AG10803 (cell line): ENCODE measurements at regions not wholly inside any gene's neighbourhood (a gene's known extent, or its start where the extent isn't known, plus 50 kb on each side); places are given as distances from the start of the nearest gene placed in this dataset.

Experiments used
- DNase-seq: peaks from one replicate; pipeline ENCODE4 v3.0.0; 2010; ENCODE audit warnings: low read depth
- H3K4me3 ChIP-seq: 2 replicates; pipeline ENCODE4 v1.5.1; 2011; ENCODE audit warnings: mild to moderate bottlenecking, low read length, control low read depth
- CTCF ChIP-seq: conservative IDR thresholded peaks from 2 replicates; pipeline ENCODE4 v1.5.1; 2011; ENCODE audit warnings: mild to moderate bottlenecking, low read length, control low read depth, inconsistent platforms

DNA sequence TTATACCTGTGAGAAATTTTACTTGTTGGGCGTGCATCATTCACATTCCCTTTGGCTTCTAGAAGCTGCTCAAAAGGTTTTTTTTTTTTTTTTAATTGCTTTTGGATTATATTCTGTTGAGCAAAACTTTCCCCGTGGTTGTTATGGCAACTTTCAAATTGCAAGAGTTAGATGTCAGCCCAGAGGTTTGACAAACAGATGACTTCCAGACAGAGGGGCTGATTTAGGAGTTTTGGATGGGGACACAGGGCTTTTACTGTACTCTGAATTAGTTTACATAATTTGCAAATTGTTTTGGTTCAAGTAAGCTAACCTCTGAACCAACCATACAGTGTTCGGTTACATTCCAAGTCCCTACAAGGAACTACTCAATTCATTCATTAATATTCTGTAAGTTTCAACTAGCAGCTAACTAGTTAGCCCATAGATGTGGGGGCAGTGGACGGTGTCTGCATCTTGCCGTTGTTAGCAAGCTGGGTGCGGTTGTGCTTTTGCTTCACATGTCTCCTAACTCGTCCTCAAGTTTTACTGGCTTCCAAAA lies 66.4 kb upstream of the JAZF1 start:
- no peak for DNase-seq
- no peak overlapping the region for H3K4me3 ChIP-seq
- no peak for TF ChIP-seq CTCF

DNA sequence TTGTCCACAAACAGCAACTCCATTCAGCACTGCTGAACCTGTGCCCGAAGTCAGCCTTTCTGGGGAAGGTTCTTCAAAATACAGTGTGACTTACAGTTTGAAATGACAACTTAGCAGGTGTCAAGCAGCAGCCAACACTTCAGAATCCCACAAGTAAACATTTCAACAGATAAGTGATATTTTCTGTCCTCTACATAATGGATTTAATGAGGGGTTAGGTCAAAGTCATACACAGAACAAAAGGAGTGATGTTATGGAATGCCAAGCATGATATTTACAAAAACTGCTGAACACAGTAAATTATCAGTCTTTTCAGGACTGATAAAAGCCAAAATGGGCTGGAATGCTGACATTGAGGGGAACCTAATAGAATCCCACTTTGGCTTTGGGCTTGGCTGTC lies 77.6 kb upstream of the JAZF1 start:
- DNase-seq, result no peak
- no peak for TF ChIP-seq CTCF
- no peak overlapping the region for H3K4me3 ChIP-seq

DNA sequence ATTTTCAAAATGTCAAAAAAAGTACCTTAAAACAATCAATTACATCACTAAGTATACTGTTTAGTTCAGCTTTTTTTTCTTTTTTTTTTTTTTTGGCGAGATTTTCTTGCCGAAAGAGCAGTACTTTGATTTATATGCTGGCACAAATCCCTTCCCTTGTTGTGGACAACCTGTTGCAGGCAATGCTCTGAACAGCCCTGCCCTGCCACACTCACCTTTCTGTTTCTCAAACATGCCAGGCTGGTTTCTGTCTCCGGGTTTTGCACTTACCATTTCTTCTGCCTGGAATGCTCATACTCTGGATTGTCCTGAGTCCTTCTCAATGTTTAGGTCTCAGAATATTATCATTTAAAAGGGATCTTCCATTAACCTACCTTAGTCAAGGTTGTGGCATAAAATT lies 80.4 kb upstream of the JAZF1 start:
- TF ChIP-seq CTCF, result no peak
- DNase-seq, result no peak
- no peak overlapping the region for H3K4me3 ChIP-seq

- TF ChIP-seq CTCF, result no peak
- H3K4me3 ChIP-seq, result no peak overlapping the region
These were observed 83.2 kb upstream of the JAZF1 start for GRCh38 chr7:28263622-28264271.

DNA sequence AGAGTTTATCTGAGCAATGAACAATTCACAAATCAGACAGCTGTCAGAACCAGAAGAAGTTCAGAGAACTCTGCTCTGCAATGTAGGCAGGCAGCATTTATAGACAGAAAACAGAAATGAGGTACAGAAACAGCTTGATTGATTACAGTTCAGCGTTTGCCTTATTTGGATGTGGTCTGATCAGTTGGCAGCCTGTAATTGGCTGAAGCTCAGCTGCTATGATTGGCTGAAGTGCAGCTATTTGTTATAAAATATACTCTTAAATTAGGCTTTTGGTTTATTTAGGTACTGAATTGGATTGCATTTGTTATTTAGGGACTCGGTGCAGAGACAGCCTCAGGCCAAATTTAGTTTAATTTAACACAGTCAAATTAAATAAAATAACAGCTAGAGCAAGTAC lies 85.8 kb upstream of the JAZF1 start:
- no peak for TF ChIP-seq CTCF
- H3K4me3 ChIP-seq, result no peak overlapping the region

More at GRCh38 chr7:28263622-28264271, 83.2 kb upstream of the JAZF1 start:
- DNase-seq, result no peak

GRCh38 chr7:28267012-28267411 lies 86.4 kb upstream of the JAZF1 start:
- no peak for DNase-seq
- H3K4me3 ChIP-seq, result no peak overlapping the region
- TF ChIP-seq CTCF, result no peak

More for the DNA sequence above, 85.8 kb upstream of the JAZF1 start:
- DNase-seq, result no peak

GRCh38 chr7:28269700-28270361 lies 89.2 kb upstream of the JAZF1 start:
- H3K4me3 ChIP-seq, result no peak overlapping the region
- DNase-seq, result no peak
- TF ChIP-seq CTCF, result no peak
